HG02852 (cell line): ENCODE measurements at regions not wholly inside any gene's neighbourhood (a gene's known extent, or its start where the extent isn't known, plus 50 kb on each side); places are given as distances from the start of the nearest gene placed in this dataset.

Source experiments
- ATAC-seq: cut with Tn5 transposase; IDR thresholded peaks from one replicate; pipeline ENCODE4 v1.9.1; 2021; ENCODE audit warnings: mild to moderate bottlenecking, moderate library complexity; ENCODE audit not compliant: unreplicated experiment

DNA sequence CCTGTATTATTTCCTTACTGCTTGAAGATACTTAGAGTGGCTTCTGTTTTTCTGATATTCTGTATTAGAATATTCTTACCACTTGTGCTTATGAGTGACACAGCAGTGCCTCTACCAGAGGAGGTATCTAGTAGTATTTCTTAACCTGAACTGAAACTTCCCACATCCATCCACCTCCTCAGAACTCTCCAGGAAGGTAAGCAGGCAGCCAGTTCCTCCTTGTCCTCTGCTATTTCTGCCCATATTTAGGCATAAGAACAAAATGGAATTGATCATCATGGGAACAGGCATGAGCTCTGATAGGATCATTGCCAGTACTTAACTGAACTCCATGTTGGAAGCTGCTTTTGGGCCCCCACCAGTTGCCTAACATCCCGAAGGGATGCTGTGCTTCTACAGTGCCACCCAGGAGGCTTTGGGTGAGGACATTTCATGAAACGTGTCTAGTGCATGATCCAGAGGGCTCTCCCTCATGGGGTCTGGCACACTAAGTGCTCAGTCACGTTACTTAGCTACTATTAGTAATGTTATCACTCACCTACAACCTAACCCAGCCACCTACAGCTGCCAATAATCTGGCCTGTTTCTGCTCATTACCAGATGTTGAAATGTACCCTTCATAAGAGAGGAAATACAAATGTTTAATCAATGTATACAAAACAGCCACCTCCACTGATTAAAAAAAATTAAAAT, 520.7 kb downstream of the EIPR1 start:
- ATAC-seq = no peak

DNA sequence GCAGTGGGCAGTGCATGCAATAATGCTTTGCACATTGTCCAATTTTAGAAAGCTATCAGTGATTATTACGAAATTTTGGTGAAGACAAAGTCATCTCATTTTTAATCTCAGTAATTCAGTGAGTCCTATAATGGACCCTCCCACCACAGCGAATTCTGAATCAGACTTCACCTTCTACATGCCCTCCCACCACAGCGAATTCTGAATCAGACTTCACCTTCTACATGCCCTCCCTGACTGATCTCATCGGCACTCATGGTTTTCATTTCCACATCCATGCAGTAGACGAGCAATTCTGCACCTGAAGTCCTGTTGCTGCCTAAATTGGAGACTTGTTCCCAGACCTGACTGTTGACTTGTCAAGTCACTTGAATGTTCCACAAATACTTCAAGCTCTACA, 522.3 kb downstream of the EIPR1 start:
- ATAC-seq = no peak

DNA sequence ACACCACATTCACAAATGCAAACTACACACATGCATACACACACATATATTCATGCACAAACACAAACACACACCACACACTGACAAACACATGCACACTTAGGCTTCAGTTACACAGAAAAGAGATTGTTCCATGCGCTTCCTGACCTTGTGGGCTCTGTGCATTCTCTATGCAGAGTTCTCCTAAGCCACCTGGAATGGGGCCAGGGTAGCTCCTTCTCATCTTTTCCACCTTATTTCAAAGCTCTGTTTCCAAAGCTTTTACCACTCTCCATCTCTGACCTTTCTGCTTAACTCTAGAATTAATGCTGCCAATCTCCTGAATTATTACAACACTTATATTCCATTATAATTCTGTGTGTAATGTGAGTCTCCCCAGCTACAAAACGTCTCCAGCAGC, 522.3 kb upstream of the MYT1L start:
- no peak for ATAC-seq

DNA sequence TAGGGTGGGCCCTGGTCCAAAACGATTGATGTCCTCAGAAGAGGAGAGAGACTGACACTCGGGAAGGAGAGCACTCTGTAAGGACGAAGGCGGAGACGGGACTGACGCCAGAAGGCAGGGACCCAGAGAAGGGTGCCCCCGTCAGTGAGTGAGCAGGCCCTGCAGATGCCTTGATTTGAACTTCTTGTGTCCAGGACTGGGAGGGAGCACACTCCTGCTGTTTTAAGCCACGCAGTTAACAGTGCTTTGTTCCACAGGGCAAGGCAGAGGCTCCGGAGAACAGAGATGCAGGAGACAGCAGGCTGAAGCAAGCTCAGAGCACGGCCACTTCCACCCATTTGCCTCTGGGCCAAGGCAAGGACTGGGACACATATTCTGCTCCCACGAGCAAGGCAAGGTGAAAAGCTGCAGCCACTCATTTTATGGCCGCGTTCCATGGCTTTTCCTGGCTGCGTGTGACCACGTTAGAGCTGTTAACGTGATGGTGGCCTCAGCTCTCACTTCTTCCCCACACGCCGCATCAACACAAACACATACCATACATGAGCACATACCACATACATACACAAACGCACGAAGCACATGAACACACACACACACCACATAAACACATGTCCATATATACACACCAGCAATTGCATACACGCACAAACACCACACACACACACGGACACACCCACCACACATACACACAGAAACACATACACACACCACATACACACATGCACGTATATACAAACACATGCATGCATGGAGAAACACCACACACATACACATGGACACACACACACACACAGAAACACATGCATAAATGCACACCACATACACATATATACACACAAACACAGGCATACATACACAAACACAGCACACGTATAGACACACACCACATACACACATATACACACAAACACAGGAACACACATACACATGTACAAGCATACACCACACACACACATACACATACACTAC, 521.0 kb upstream of the MYT1L start:
- ATAC-seq = no peak

DNA sequence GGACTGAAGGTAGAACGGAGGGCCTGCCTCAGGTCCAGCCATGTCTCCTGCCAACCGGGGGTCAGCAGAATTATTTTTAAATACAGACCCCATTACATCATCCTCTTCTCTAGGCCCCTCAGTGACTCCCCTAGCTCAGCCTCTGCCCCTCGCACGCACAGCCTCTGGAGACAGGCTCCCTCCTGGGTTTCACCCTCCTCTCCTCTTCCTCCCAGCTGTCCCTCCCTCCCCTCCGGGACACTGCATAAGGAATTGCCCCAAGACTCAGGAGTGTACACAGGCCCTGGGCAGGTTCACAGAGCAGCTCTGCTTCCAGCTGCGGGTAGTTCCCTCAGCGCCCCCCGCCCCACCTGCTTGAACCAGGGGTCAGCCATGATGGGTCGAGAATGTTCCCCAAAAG, 520.2 kb upstream of the MYT1L start:
- no peak for ATAC-seq

DNA sequence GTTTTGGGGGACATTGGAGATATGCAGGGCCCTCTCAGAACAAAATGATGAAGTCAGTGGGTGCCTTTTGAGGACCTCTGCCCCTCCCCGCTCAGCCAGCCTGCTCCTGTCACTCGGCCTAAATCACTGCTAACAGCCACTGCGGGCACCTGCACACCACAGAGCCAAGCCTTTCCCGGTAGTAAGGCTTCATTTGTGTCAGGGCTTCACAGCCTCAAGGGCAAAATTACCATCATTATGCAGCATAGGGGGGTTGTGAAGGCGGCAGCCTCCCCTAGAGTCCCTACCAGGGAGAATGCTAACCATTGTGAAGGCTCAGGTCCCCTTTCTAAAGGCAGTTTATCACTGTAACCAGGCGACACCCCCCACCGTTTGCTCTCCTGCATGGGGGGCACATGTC, 519.8 kb upstream of the MYT1L start:
- no peak for ATAC-seq

DNA sequence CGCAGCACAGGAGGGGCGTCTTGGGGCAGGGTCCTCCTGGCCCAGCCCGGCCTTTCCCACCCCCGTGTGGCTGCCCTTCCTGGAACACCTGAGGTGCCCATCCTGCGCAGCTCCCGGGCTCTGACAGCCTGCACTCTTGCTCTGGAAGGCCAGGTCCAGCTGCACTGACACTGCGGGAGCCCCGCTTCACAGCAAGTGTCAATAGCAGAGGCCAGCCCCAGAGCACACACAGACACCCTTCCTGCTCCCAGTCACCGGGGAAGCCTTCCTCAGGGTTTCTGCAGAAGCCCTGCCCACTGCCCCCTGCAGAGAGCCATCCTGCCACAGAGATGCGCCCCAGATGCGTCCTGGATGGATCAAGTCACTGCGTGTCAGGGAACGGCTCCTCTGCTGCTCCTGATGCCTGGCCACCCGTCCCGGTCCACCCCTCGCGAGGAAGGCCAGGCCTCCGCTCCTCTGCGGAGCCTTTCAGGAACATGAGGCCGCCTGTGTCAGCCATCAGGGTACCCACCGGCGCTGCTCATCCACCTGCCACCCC, 519.2 kb upstream of the MYT1L start:
- no peak for ATAC-seq

DNA sequence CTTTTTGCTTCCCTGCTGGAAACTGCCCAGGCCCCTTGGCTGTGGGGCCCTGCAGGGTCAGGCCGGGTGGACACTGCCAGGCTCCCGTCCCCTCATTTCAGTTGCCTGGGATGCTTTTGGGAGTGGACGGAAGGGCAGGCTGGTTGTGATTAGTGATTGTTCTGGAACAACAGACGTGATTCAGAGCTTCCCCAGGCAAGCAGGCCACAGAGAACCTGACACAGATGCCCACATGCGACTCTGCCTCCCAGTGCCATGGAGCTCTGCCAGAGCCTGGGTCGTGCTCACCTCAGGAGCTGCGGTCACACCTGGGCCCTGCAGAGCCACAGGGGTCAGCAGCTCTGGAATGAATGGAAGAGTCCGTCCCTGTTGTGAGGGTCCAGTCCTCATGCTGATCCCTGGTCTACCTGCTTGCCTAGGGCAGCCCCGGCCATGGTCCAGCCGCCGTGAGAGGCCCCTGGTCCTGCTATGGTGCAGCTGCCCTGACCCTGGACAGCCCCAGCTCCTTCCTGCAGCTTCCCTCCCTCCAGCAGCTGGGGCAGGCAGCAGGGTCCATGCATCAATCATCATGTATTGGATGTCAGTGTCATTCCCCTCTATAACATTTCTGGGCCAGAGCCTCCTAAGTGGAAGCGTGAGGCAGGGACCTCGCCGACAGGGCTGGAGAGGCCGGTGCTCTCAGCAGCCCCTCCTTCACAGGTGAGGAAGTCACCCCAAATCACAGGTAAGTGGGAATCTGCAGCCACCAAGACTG, 518.6 kb upstream of the MYT1L start:
- no peak for ATAC-seq

DNA sequence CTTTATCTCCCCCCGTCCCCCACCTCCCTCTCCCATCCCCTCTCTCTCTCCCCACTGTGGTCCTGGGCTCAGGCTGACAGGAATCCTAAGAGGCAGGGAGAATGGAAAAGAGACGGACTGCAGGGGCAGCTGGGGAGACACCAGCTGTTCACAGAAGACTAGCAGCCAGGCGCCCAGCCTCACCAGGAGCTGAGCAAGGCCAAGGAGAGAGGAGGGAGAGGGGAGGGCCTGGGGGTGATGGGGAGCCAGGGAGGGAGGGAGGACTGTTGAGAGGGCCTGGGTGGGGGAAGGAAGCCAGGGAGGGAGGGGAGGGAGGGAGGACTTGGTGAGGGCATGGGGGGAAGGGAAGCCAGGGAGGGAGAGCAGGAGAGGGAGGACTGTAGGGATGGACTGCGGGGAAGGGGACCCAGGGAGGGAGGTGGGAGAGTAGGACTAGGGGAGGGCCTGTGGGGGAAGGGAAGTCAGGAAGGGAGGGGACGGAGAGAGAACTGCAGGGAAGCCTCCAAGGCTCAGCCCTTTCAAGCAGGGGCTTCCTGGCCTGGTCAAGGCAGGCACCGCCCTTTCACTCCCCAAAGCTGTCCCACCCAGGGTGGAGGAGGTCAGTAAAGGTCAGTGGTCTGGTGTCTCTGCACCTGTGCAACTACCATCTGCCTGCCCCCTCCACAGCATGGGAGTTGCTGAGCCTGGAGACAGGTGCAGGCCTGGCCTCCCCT, 517.7 kb upstream of the MYT1L start:
- ATAC-seq = no peak

DNA sequence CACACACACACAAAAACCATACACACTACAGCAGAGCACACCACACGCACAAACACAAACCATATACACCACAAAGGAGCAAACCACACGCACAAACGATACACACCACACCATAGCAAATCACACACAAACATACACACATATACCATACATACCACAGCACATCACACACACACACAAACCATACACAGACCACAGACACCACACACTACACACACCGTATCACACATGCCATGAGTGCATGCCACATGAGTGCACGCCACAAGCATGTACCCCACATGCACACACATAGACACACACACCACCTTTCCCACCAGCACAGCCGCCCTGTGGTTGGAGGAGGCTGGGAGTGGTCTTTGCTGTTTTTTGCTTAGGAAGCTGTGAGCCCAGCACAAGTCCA, 517.1 kb upstream of the MYT1L start:
- no peak for ATAC-seq

DNA sequence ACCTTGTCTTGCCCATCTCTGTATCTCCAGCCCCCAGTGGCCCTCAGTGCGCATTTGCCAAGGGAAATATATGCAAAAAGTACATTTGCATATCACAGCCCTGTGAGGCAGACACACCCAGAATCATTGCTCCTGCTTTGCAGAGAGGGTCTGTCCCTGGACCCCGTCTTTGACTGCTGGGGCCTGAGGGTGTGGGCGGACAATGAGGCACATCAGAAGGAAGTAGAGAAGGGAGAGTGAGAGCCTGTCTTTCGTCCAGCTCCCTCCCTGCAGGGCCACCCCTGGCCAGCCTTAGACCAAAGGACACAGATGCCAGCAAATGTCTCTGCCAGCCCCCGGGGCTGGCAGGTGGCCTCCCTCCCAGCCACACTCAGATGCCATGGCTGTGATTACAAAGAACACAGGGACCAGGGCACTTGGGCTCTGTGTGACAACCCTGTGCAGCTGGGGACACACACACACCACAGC, 516.2 kb upstream of the MYT1L start:
- no peak for ATAC-seq

DNA sequence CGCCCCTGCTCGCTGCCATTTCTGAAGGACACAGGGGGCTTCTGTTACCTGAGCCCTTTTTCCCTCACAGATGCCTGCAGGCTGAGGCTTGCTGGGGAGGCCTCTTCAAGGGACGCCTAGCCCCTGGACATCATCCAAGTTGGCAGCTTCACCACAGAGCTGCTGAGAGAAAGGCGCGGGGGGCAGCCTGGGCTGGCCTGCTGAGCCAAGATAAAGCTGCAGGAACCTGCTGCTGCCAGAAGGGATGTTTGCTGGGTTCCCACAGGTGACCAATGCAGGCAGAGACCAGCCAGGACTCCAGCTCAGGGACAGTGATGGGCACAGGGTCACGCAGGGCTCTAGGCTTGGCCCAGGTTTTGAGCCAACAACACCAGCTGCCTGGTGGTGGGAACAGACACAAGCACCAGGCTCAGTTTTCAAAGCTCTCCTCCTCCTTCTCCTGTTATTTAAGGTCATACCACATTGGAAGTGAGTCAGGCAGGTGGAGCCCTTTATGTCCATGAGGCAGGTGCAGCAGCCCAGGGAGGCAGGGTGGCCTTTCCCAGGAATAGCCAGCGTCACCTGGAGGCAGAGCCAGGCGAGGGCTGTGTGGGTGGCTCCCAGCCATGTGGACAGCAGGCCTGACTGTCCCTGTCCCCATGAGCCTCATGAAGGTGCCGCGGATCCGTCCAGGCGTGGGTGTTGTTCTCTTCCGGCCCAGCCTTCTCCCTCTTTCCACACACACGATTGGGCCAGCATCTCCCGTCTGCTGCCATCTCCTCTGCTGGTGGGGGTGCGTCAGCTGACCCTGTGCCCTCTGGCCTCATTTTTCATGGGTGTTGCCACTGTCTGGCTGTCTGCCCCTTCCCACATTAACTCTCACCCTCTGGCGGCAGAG, 515.5 kb upstream of the MYT1L start:
- no peak for ATAC-seq

DNA sequence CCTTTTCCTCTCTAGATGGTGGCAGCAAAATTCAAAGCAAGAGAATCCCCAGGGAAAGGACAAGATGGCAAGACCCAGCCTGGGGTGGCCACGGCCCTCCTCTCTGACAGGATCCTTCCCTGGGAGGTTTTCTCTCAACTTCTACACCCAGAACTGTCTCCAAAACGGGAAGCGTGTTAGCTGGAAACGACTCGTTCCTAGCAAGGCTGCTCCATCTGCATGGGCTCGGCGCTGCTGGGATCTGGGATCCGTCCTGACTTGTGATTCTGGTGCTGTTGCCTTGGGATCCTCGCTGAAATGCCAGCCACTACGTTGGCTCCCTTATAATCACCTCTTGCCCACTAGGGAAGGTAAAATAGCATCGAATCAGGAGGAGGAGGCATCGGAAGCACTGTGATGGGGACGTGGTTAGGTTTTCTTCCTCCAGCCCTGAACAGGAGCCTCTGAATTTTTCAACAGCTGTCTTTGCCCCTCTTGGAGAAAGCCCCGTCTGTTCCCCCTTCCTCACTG, 514.8 kb upstream of the MYT1L start:
- no peak for ATAC-seq

DNA sequence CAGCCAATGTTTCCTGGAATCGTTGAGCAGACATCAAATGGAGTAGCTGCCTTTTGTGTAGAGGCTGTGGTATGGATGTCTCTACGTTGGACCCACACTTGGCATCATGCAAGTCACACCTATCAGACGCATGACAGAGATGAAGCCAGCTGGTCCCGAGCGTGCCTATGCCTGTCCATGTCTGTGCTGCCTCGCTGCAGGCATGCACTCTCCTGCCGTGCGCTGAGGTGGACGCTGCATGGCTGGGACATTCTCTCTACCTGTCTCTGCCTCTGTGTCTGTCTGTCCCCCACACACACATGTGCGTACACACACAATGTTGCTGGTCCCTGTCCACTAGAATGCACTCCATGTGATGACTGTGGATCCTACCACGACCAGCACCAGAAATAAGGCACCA, 514.2 kb upstream of the MYT1L start:
- no peak for ATAC-seq

DNA sequence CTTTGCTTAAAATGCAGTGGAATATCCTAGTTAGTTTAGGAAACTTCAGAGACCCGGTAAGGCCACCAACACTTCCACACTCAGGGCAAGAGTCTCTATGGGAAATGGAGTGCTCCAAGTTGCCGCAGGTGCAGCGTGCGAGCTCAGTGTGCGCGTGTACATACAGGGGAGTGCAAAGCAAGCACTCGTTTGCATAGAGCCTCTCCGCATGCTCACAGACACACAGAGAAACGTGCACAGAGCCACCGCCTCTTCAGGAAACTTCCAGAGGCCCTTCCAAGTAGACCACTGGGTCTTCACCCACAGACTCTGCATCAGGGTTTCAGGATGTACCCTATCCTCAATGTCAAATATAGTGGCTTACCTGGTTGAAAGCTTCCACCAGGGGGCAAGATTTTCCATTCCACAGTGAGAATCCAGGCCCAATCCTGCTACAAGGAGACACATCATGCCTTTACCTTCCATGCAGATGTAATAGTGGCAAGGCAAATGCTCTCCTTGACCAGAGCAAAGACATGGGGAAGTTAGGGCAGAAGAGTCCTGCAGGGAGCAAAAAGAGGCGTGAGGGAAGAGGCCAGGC, 513.0 kb upstream of the MYT1L start:
- no peak for ATAC-seq

DNA sequence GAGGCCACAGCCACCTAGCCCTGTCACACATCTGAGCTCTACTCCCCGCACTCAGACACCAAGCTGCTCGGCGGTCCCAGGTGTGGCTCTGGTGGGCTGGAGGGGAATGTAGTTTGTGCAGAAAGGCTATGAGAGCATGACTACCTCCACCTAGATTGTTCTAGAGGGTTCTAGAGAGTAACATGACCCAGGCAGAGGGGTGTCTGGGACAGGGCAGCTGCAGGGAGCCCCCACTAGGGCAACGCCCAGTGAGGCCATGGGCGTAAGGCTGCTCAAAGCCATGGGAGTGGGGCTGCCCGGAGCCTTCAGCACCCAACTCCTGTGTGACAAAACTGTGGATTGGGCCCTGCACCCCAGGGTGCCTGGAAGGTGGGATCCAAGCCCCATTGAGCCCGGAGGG, 511.4 kb upstream of the MYT1L start:
- ATAC-seq = no peak

DNA sequence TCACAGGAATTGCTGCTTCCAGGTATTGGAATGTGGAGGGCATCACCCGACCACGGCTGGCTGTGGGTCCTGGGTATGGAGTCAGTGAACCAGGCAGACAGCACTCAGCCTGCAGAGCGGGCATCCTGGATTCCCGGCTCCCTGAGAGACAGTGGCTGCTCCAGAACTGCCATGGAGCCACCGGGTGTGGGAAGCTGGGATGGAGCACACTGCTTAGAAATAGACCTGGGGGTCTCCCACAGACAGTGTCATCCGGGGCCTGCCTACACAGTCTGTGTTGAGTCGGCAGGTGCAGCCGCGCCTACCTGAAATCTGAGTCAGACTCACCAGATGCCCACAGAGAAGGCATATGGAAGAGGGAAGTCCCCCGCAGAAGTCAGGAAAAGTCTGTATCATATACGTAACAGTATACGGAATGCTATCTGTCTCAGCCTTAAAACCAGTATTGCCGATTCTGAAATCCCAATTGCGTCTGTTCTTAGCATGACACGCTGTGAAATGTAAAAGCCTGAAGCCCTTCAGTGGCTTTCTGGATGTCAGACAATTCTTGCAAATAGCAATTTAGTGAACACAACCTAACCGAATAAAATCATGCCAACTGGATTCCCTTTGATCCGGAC, 509.7 kb upstream of the MYT1L start:
- ATAC-seq = no peak

DNA sequence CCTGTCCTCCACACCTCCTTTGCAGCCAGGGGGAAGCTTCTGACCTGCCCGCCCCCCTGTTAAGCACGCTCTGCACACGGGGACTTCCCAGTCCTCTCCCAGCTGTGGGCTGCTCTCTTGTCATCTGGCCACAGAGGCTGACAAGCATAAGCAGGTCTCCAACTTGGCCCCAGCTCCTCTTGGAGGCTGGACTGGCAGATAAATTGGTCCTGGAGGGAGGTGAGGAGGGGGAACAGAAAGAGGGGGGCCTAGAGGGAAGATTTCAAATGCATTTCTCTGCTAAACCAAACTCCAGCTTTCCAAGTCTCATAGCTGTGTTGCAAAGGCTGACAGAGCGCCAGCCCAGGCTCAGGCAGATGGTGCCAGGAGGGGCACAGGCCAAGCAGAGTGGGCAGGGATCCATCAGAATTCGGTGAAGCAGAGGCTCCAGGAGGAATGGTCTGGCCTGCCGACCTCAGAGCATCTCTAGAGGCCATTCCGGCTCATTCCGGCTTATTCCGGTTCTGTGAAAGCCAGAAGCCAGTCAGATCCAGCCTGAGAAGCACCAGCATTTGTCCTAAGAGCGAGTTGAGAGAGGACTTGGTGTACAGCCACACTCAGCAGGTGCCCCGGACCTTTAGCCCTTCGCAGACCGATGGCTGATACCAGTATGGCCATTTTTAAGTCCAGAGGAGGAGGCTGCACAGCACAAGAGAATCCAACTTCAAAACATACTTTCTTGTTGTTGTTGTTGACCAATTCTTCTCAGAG, 508.9 kb upstream of the MYT1L start:
- ATAC-seq = no peak
